SU-DHL-6 (cell line): ENCODE measurements at regions not wholly inside any gene's neighbourhood (a gene's known extent, or its start where the extent isn't known, plus 50 kb on each side); places are given as distances from the start of the nearest gene placed in this dataset.

Source experiments
- EZH2phosphoT487 ChIP-seq: fragments of 200-600 bp; sonication (generic), shearing (Covaris generic); conservative IDR thresholded peaks from 2 replicates; pipeline ENCODE4 v1.6.1; 2018; ENCODE audit warnings: mild to moderate bottlenecking, antibody characterized with exemption, low read length, moderate library complexity, mixed read lengths
- TF ChIP-seq, protein P1 (sequence below): fragments of 200-600 bp; sonication (generic); IDR thresholded peaks from one replicate; pipeline ENCODE4 v1.5.1; 2017; ENCODE audit warnings: antibody characterized with exemption, mild to moderate bottlenecking, low read length, moderate library complexity; ENCODE audit not compliant: insufficient read depth, poor library complexity, severe bottlenecking

DNA sequence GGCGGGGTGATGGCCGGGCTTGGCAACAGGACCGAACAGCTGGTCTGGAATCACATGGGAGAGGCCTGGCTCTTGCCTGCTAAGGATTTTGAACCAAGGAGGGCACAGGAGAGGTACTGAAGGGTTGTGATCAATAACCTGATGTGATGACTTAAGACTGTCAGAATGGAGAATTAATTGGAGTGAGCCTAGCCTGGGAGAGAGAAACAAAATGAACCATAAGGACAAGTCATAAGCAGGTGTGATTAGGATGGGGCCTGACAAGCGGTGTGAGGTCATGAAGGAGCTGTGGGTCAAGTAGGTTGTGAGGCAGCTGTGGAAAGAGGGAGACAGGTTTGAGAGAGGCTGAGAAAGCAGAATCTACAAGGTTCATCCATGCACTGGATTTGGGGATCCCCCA lies 104.6 kb downstream of the MED10 start:
- TF ChIP-seq, protein P1, sequence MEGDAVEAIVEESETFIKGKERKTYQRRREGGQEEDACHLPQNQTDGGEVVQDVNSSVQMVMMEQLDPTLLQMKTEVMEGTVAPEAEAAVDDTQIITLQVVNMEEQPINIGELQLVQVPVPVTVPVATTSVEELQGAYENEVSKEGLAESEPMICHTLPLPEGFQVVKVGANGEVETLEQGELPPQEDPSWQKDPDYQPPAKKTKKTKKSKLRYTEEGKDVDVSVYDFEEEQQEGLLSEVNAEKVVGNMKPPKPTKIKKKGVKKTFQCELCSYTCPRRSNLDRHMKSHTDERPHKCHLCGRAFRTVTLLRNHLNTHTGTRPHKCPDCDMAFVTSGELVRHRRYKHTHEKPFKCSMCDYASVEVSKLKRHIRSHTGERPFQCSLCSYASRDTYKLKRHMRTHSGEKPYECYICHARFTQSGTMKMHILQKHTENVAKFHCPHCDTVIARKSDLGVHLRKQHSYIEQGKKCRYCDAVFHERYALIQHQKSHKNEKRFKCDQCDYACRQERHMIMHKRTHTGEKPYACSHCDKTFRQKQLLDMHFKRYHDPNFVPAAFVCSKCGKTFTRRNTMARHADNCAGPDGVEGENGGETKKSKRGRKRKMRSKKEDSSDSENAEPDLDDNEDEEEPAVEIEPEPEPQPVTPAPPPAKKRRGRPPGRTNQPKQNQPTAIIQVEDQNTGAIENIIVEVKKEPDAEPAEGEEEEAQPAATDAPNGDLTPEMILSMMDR, result no peak
- TF ChIP-seq EZH2phosphoT487, result no peak
